ENCODE measurements at regions not wholly inside any gene's neighbourhood (a gene's known extent, or its start where the extent isn't known, plus 50 kb on each side); places are given as distances from the start of the nearest gene placed in this dataset.

GRCh38 chr6:18634912-18635311, 247.8 kb downstream of the RNF144B start:
- H3K9me3 ChIP-seq (ENCODE audit: control insufficient read depth, insufficient read depth, low read length): no peaks in the 10 kb centered on the region
- no peak overlapping the region for H3K4me2 ChIP-seq (ENCODE audit: low read length)

GRCh38 chr6:18640134-18640533, 253.0 kb downstream of the RNF144B start:
- TF ChIP-seq EZH2phosphoT487 (IDR thresholded peaks at IDR 0.05; ENCODE audit: borderline replicate concordance, low read length): no peak
- TF ChIP-seq, protein P1, sequence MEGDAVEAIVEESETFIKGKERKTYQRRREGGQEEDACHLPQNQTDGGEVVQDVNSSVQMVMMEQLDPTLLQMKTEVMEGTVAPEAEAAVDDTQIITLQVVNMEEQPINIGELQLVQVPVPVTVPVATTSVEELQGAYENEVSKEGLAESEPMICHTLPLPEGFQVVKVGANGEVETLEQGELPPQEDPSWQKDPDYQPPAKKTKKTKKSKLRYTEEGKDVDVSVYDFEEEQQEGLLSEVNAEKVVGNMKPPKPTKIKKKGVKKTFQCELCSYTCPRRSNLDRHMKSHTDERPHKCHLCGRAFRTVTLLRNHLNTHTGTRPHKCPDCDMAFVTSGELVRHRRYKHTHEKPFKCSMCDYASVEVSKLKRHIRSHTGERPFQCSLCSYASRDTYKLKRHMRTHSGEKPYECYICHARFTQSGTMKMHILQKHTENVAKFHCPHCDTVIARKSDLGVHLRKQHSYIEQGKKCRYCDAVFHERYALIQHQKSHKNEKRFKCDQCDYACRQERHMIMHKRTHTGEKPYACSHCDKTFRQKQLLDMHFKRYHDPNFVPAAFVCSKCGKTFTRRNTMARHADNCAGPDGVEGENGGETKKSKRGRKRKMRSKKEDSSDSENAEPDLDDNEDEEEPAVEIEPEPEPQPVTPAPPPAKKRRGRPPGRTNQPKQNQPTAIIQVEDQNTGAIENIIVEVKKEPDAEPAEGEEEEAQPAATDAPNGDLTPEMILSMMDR (IDR thresholded peaks at IDR 0.05; ENCODE audit: low read depth, low read length, poor library complexity, severe bottlenecking): no peak
- H3K9me2 ChIP-seq (replicated peaks; ENCODE audit: control insufficient read depth, low read length): no peaks in the 10 kb centered on the region
- H3K36me3 ChIP-seq (ENCODE audit: control insufficient read depth, low read length): no peaks in the 10 kb centered on the region
- no peaks in the 10 kb centered on the region for H3K79me2 ChIP-seq (ENCODE audit: control insufficient read depth, low read length)
- H4K20me1 ChIP-seq (ENCODE audit: control insufficient read depth, insufficient read depth, low read depth, low read length): no peaks in the 10 kb centered on the region
- H3F3A ChIP-seq (ENCODE audit: control insufficient read depth, insufficient read depth): no peaks in the 10 kb centered on the region
- H3K4me1 ChIP-seq (ENCODE audit: control insufficient read depth, low read length): no peaks in the 10 kb centered on the region
- H3K27me3 ChIP-seq (ENCODE audit: control insufficient read depth, low read length): no peaks in the 10 kb centered on the region
- H3K4me2 ChIP-seq (ENCODE audit: low read length): no peak overlapping the region
- H3K27ac ChIP-seq (ENCODE audit: low read depth, low read length): no peak overlapping the region
- no peaks in the 10 kb centered on the region for H3K9me3 ChIP-seq (ENCODE audit: control insufficient read depth, insufficient read depth, low read length)
- no peak overlapping the region for H3K4me3 ChIP-seq (ENCODE audit: low read length)

More at GRCh38 chr6:18634912-18635311, 247.8 kb downstream of the RNF144B start:
- Histone ChIP-seq H3K27me3 (ENCODE audit: control insufficient read depth, low read length) (no peaks in the 10 kb centered on the region), H3K27ac (ENCODE audit: low read depth, low read length) (no peak overlapping the region), H3K9me2 (replicated peaks; ENCODE audit: control insufficient read depth, low read length) (no peaks in the 10 kb centered on the region), H3K79me2 (ENCODE audit: control insufficient read depth, low read length) (no peaks in the 10 kb centered on the region), H3K36me3 (ENCODE audit: control insufficient read depth, low read length) (no peaks in the 10 kb centered on the region), H3F3A (ENCODE audit: control insufficient read depth, insufficient read depth) (no peaks in the 10 kb centered on the region), H4K20me1 (ENCODE audit: control insufficient read depth, insufficient read depth, low read depth, low read length) (no peaks in the 10 kb centered on the region), H3K4me3 (ENCODE audit: low read length) (no peak overlapping the region), H3K4me1 (ENCODE audit: control insufficient read depth, low read length) (no peaks in the 10 kb centered on the region)
- TF ChIP-seq, protein P1 (IDR thresholded peaks at IDR 0.05; ENCODE audit: low read depth, low read length, poor library complexity, severe bottlenecking): no peak
- no peak for TF ChIP-seq EZH2phosphoT487 (IDR thresholded peaks at IDR 0.05; ENCODE audit: borderline replicate concordance, low read length)

- no peaks in the 10 kb centered on the region for H3K4me1 ChIP-seq (ENCODE audit: control insufficient read depth, low read length)
- H3K4me3 ChIP-seq (ENCODE audit: low read length): no peak overlapping the region
- H3K9me3 ChIP-seq (ENCODE audit: control insufficient read depth, insufficient read depth, low read length): no peaks in the 10 kb centered on the region
- H3F3A ChIP-seq (ENCODE audit: control insufficient read depth, insufficient read depth): no peaks in the 10 kb centered on the region
- no peaks in the 10 kb centered on the region for H3K36me3 ChIP-seq (ENCODE audit: control insufficient read depth, low read length)
- no peaks in the 10 kb centered on the region for H3K79me2 ChIP-seq (ENCODE audit: control insufficient read depth, low read length)
- TF ChIP-seq, protein P1 (IDR thresholded peaks at IDR 0.05; ENCODE audit: low read depth, low read length, poor library complexity, severe bottlenecking): no peak
- no peak for TF ChIP-seq EZH2phosphoT487 (IDR thresholded peaks at IDR 0.05; ENCODE audit: borderline replicate concordance, low read length)
- no peak overlapping the region for H3K4me2 ChIP-seq (ENCODE audit: low read length)
- H4K20me1 ChIP-seq (ENCODE audit: control insufficient read depth, insufficient read depth, low read depth, low read length): no peaks in the 10 kb centered on the region
- no peaks in the 10 kb centered on the region for H3K27me3 ChIP-seq (ENCODE audit: control insufficient read depth, low read length)
- no peaks in the 10 kb centered on the region for H3K9me2 ChIP-seq (replicated peaks; ENCODE audit: control insufficient read depth, low read length)
- no peak overlapping the region for H3K27ac ChIP-seq (ENCODE audit: low read depth, low read length)
Measured at GRCh38 chr6:18640754-18641153, 253.6 kb downstream of the RNF144B start.
